ENCODE measurements at regions not wholly inside any gene's neighbourhood (a gene's known extent, or its start where the extent isn't known, plus 50 kb on each side); places are given as distances from the start of the nearest gene placed in this dataset.

DNA sequence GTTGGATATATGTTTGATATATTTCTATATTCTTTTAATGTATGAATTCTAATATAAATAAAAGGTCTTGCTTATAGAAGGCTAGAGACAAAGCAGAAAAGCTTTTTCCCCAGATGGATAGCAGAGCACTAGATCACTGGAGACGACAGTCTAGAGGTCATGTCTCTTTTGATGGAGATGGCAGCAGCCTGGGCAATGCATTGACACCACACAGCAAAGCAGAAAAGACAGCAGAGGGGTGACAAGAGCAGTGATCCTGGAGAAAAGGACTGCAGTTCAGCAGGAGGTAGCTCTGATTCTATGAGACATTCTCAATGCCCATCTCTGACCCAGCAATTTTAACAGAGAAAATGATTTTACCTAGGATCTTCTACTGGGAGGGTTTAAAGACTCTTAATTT, 210.6 kb downstream of the DTHD1 start:
- TF ChIP-seq, protein P1, sequence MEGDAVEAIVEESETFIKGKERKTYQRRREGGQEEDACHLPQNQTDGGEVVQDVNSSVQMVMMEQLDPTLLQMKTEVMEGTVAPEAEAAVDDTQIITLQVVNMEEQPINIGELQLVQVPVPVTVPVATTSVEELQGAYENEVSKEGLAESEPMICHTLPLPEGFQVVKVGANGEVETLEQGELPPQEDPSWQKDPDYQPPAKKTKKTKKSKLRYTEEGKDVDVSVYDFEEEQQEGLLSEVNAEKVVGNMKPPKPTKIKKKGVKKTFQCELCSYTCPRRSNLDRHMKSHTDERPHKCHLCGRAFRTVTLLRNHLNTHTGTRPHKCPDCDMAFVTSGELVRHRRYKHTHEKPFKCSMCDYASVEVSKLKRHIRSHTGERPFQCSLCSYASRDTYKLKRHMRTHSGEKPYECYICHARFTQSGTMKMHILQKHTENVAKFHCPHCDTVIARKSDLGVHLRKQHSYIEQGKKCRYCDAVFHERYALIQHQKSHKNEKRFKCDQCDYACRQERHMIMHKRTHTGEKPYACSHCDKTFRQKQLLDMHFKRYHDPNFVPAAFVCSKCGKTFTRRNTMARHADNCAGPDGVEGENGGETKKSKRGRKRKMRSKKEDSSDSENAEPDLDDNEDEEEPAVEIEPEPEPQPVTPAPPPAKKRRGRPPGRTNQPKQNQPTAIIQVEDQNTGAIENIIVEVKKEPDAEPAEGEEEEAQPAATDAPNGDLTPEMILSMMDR (IDR thresholded peaks at IDR 0.05): no peak
- TF ChIP-seq POLR2A (IDR thresholded peaks at IDR 0.05): no peak
